ENCODE measurements at regions not wholly inside any gene's neighbourhood (a gene's known extent, or its start where the extent isn't known, plus 50 kb on each side); places are given as distances from the start of the nearest gene placed in this dataset.

- TF ChIP-seq CTCF (IDR thresholded peaks at IDR 0.05; ENCODE audit: partially characterized antibody, unreplicated experiment): no peak
- DNase-seq: no peak
- H3K4me3 Mint-ChIP-seq (ENCODE audit: unreplicated experiment): no peak overlapping the region
- no peak overlapping the region for H3K27ac Mint-ChIP-seq (ENCODE audit: unreplicated experiment)
- peaks cover 1% of the 10 kb centered on the region for H3K9me3 Mint-ChIP-seq (ENCODE audit: unreplicated experiment)
- no peaks in the 10 kb centered on the region for H3K36me3 Mint-ChIP-seq (ENCODE audit: unreplicated experiment)
- H3K4me1 Mint-ChIP-seq (ENCODE audit: low read depth, unreplicated experiment): no peaks in the 10 kb centered on the region
- no peaks in the 10 kb centered on the region for H3K27me3 Mint-ChIP-seq (ENCODE audit: unreplicated experiment)
These were observed 164.7 kb downstream of the CHIC2 start for GRCh38 chr4:53899586-53900270.

- H3K4me1 Mint-ChIP-seq (ENCODE audit: low read depth, unreplicated experiment): no peaks in the 10 kb centered on the region
- no peak for DNase-seq
- H3K9me3 Mint-ChIP-seq (ENCODE audit: unreplicated experiment): no peaks in the 10 kb centered on the region
- no peak overlapping the region for H3K4me3 Mint-ChIP-seq (ENCODE audit: unreplicated experiment)
- no peak for TF ChIP-seq CTCF (IDR thresholded peaks at IDR 0.05; ENCODE audit: partially characterized antibody, unreplicated experiment)
- no peaks in the 10 kb centered on the region for H3K27me3 Mint-ChIP-seq (ENCODE audit: unreplicated experiment)
- no peak overlapping the region for H3K27ac Mint-ChIP-seq (ENCODE audit: unreplicated experiment)
- no peaks in the 10 kb centered on the region for H3K36me3 Mint-ChIP-seq (ENCODE audit: unreplicated experiment)
These were observed 169.3 kb downstream of the CHIC2 start for GRCh38 chr4:53895137-53895536.

- H3K4me1 Mint-ChIP-seq (ENCODE audit: low read depth, unreplicated experiment): no peaks in the 10 kb centered on the region
- H3K36me3 Mint-ChIP-seq (ENCODE audit: unreplicated experiment): no peaks in the 10 kb centered on the region
- DNase-seq: no peak
- H3K4me3 Mint-ChIP-seq (ENCODE audit: unreplicated experiment): no peak overlapping the region
- no peaks in the 10 kb centered on the region for H3K27me3 Mint-ChIP-seq (ENCODE audit: unreplicated experiment)
- H3K9me3 Mint-ChIP-seq (ENCODE audit: unreplicated experiment): no peaks in the 10 kb centered on the region
- no peak for TF ChIP-seq CTCF (IDR thresholded peaks at IDR 0.05; ENCODE audit: partially characterized antibody, unreplicated experiment)
- H3K27ac Mint-ChIP-seq (ENCODE audit: unreplicated experiment): no peak overlapping the region
These were observed 173.9 kb downstream of the CHIC2 start for GRCh38 chr4:53890461-53890860.

- no peaks in the 10 kb centered on the region for H3K4me1 Mint-ChIP-seq (ENCODE audit: low read depth, unreplicated experiment)
- H3K9me3 Mint-ChIP-seq (ENCODE audit: unreplicated experiment): no peaks in the 10 kb centered on the region
- H3K27ac Mint-ChIP-seq (ENCODE audit: unreplicated experiment): no peak overlapping the region
- no peak for TF ChIP-seq CTCF (IDR thresholded peaks at IDR 0.05; ENCODE audit: partially characterized antibody, unreplicated experiment)
- H3K27me3 Mint-ChIP-seq (ENCODE audit: unreplicated experiment): no peaks in the 10 kb centered on the region
- DNase-seq: no peak
- H3K4me3 Mint-ChIP-seq (ENCODE audit: unreplicated experiment): no peak overlapping the region
- H3K36me3 Mint-ChIP-seq (ENCODE audit: unreplicated experiment): no peaks in the 10 kb centered on the region
These were observed 174.9 kb downstream of the CHIC2 start for GRCh38 chr4:53889326-53890055.

GRCh38 chr4:53886090-53886489, 178.3 kb downstream of the CHIC2 start:
- H3K27ac Mint-ChIP-seq (ENCODE audit: unreplicated experiment): no peak overlapping the region
- no peak for DNase-seq
- H3K36me3 Mint-ChIP-seq (ENCODE audit: unreplicated experiment): no peaks in the 10 kb centered on the region
- no peaks in the 10 kb centered on the region for H3K4me1 Mint-ChIP-seq (ENCODE audit: low read depth, unreplicated experiment)
- no peaks in the 10 kb centered on the region for H3K27me3 Mint-ChIP-seq (ENCODE audit: unreplicated experiment)
- no peaks in the 10 kb centered on the region for H3K9me3 Mint-ChIP-seq (ENCODE audit: unreplicated experiment)
- H3K4me3 Mint-ChIP-seq (ENCODE audit: unreplicated experiment): no peak overlapping the region
- TF ChIP-seq CTCF (IDR thresholded peaks at IDR 0.05; ENCODE audit: partially characterized antibody, unreplicated experiment): no peak
